MCF 10A (cell line): ENCODE measurements at regions not wholly inside any gene's neighbourhood (a gene's known extent, or its start where the extent isn't known, plus 50 kb on each side); places are given as distances from the start of the nearest gene placed in this dataset.

Experiments
- BruUV-seq: library from RNA; stranded (reverse); fragments of 400-500 nt; replicated peaks from 2 replicates; lab custom pipeline; 2021; lab: Mats Ljungman, UMichigan
- CTCF ChIA-PET: fragments of 300-600 bp; sonication (Branson Sonifier 250); formaldehyde crosslinking; extraction: SDS; loops from one replicate; lab custom pipeline; 2021; ENCODE audit warnings: antibody characterized with exemption, inconsistent platforms; lab: Yijun Ruan, JAX
- POLR2A ChIA-PET: fragments of 300-600, 350-650 bp; sonication (Branson Sonifier 250); formaldehyde crosslinking; extraction: SDS; loops from one replicate; lab custom pipeline; 2020; ENCODE audit warnings: antibody characterized with exemption, inconsistent platforms; lab: Yijun Ruan, JAX
- DNase-seq: peaks from one replicate; pipeline ENCODE4 v3.0.0-alpha.2; 2018; ENCODE audit not compliant: unreplicated experiment
- H3K27ac Mint-ChIP-seq: one replicate; pipeline ENCODE4 v1.8.0; 2022; ENCODE audit warnings: mild to moderate bottlenecking, low read depth, mixed read lengths; ENCODE audit not compliant: unreplicated experiment
- H3K27me3 Mint-ChIP-seq: one replicate; pipeline ENCODE4 v1.8.0; 2022; ENCODE audit warnings: mixed read lengths; ENCODE audit not compliant: insufficient read depth, unreplicated experiment
- H3K36me3 Mint-ChIP-seq: one replicate; pipeline ENCODE4 v1.8.0; 2022; ENCODE audit warnings: mild to moderate bottlenecking, moderate library complexity, mixed read lengths; ENCODE audit not compliant: insufficient read depth, unreplicated experiment
- H3K4me1 Mint-ChIP-seq: one replicate; pipeline ENCODE4 v1.8.0; 2022; ENCODE audit warnings: mixed read lengths; ENCODE audit not compliant: insufficient read depth, unreplicated experiment
- H3K4me3 Mint-ChIP-seq: one replicate; pipeline ENCODE4 v1.8.0; 2022; ENCODE audit warnings: mild to moderate bottlenecking, moderate library complexity, mixed read lengths; ENCODE audit not compliant: unreplicated experiment
- H3K9me3 Mint-ChIP-seq: one replicate; pipeline ENCODE4 v1.8.0; 2022; ENCODE audit warnings: mixed read lengths; ENCODE audit not compliant: unreplicated experiment
- intact Hi-C: fragments of 100-400 bp; cut with micrococcal nuclease; formaldehyde crosslinking; loops from 2 replicates; pipeline ENCODE4 v1.14.1; 2022
- TF ChIP-seq, protein P1 (sequence below): fragments of 200-600 bp; IDR thresholded peaks from one replicate; pipeline ENCODE4 v1.8.0; 2022; ENCODE audit warnings: antibody characterized with exemption, mild to moderate bottlenecking; ENCODE audit not compliant: unreplicated experiment

- H3K27me3 Mint-ChIP-seq: no peaks in the 10 kb centered on the region
- POLR2A ChIA-PET: no interaction called here
- BruUV-seq: no TSS peak
These were observed 143.0 kb upstream of the BMPER start for GRCh38 chr7:33762151-33762910.

DNA sequence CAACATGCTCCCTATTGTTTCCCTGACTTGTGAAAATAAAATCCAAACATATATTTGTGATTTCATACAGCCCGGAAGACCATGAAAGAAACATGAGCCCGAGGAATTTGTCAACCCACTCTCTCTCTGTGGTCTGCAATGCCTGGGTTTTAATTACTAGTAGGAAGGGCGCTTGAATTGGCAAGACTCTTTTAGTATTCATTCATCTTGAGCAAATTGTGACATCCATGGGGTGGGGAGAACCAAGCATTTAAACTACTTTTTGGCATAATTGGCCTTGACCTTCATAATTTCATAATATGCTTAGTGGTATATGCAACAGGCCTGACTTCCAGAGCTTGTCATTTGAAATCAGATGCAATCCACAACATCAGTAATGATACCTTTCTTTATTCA is 142.4 kb upstream of the BMPER start:
- DNase-seq: no peak
- TF ChIP-seq, protein P1, sequence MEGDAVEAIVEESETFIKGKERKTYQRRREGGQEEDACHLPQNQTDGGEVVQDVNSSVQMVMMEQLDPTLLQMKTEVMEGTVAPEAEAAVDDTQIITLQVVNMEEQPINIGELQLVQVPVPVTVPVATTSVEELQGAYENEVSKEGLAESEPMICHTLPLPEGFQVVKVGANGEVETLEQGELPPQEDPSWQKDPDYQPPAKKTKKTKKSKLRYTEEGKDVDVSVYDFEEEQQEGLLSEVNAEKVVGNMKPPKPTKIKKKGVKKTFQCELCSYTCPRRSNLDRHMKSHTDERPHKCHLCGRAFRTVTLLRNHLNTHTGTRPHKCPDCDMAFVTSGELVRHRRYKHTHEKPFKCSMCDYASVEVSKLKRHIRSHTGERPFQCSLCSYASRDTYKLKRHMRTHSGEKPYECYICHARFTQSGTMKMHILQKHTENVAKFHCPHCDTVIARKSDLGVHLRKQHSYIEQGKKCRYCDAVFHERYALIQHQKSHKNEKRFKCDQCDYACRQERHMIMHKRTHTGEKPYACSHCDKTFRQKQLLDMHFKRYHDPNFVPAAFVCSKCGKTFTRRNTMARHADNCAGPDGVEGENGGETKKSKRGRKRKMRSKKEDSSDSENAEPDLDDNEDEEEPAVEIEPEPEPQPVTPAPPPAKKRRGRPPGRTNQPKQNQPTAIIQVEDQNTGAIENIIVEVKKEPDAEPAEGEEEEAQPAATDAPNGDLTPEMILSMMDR: no peak
- H3K4me3 Mint-ChIP-seq: no peak overlapping the region
- no peak overlapping the region for H3K27ac Mint-ChIP-seq
- no peaks in the 10 kb centered on the region for H3K27me3 Mint-ChIP-seq
- ChIA-PET POLR2A (no interaction called here), CTCF (interaction anchor here (0.9 to 8.9 kb wide), 4 partner anchors 45 to 520 kb away, joined by 3 to 177 read pairs (median 4); no protein-coding TSS in a partner anchor)
- no peaks in the 10 kb centered on the region for H3K36me3 Mint-ChIP-seq
- BruUV-seq: no TSS peak
- intact Hi-C loops: no loop called here
- no peaks in the 10 kb centered on the region for H3K9me3 Mint-ChIP-seq
- H3K4me1 Mint-ChIP-seq: peaks cover 6% of the 10 kb centered on the region

More at GRCh38 chr7:33762151-33762910, 143.0 kb upstream of the BMPER start:
- CTCF ChIA-PET: interaction anchor here (0.6 to 8.9 kb wide), 4 partner anchors 132 to 519 kb away, joined by 3 to 177 read pairs (median 47); no protein-coding TSS in a partner anchor
- H3K4me3 Mint-ChIP-seq: no peak overlapping the region
- H3K9me3 Mint-ChIP-seq: no peaks in the 10 kb centered on the region
- H3K4me1 Mint-ChIP-seq: peaks cover 6% of the 10 kb centered on the region
- H3K27ac Mint-ChIP-seq: peak overlapping the region; percentile 63
- H3K36me3 Mint-ChIP-seq: no peaks in the 10 kb centered on the region
- no peak for DNase-seq
- TF ChIP-seq, protein P1: no peak
- intact Hi-C loops: no loop called here

- no TSS peak for BruUV-seq
- ChIA-PET POLR2A (no interaction called here), CTCF (interaction anchor here (0.7 to 3.1 kb wide), 6 partner anchors 15 to 169 kb away, joined by 3 to 14 read pairs (median 4); no protein-coding TSS in a partner anchor)
- no peaks in the 10 kb centered on the region for H3K9me3 Mint-ChIP-seq
- peaks cover 6% of the 10 kb centered on the region for H3K4me1 Mint-ChIP-seq
- no peak for DNase-seq
- no peak overlapping the region for H3K4me3 Mint-ChIP-seq
- H3K36me3 Mint-ChIP-seq: no peaks in the 10 kb centered on the region
- no peaks in the 10 kb centered on the region for H3K27me3 Mint-ChIP-seq
- TF ChIP-seq, protein P1: no peak
- H3K27ac Mint-ChIP-seq: no peak overlapping the region
- intact Hi-C loops: no loop called here
These were observed 140.4 kb upstream of the BMPER start for GRCh38 chr7:33764752-33765451.

GRCh38 chr7:33766405-33766804 is 138.9 kb upstream of the BMPER start:
- Mint-ChIP-seq H3K27ac (no peak overlapping the region), H3K36me3 (no peaks in the 10 kb centered on the region), H3K9me3 (no peaks in the 10 kb centered on the region), H3K27me3 (no peaks in the 10 kb centered on the region), H3K4me3 (no peak overlapping the region), H3K4me1 (peaks cover 6% of the 10 kb centered on the region)
- CTCF ChIA-PET: interaction anchor here (0.6 to 3.1 kb wide), 6 partner anchors 10 to 169 kb away, joined by 3 to 14 read pairs (median 5); no protein-coding TSS in a partner anchor
- intact Hi-C loops: no loop called here
- no TSS peak for BruUV-seq
- TF ChIP-seq, protein P1: no peak
- POLR2A ChIA-PET: no interaction called here
- no peak for DNase-seq
